Astrocyte (in vitro differentiated cells and primary cell): ENCODE measurements at regions not wholly inside any gene's neighbourhood (a gene's known extent, or its start where the extent isn't known, plus 50 kb on each side); places are given as distances from the start of the nearest gene placed in this dataset.

Experiments used
- EZH2 ChIP-seq: IDR thresholded peaks from 2 replicates; pipeline ENCODE4 v1.6.1; 2012; ENCODE audit warnings: mild to moderate bottlenecking, low read length, inconsistent platforms; ENCODE audit not compliant: insufficient read depth
- TF ChIP-seq, protein P1 (sequence below): IDR thresholded peaks from 2 replicates; pipeline ENCODE4 v1.5.1; 2011; ENCODE audit warnings: low read depth, mild to moderate bottlenecking, inconsistent platforms, low read length, moderate library complexity; ENCODE audit not compliant: insufficient read depth

DNA sequence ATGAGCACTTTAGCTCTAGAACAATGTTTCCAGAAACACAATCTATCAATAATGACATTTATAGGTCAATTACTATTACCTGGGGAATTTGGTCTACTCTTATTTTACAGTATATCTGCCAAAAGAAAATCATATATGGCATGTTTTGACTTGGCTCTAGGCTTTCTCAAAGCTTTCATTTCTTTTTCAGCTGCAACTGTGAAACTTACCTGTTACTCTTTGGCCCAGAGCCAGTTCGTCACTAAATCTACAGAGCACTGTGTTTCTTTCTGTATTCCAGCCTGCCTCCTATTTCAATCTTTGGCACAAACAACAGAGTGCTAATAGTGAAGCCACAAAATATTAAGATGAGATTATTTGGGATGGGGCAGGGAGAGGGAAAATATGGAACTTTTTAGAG is 76.0 kb downstream of the P2RY1 start:
- TF ChIP-seq, protein P1, sequence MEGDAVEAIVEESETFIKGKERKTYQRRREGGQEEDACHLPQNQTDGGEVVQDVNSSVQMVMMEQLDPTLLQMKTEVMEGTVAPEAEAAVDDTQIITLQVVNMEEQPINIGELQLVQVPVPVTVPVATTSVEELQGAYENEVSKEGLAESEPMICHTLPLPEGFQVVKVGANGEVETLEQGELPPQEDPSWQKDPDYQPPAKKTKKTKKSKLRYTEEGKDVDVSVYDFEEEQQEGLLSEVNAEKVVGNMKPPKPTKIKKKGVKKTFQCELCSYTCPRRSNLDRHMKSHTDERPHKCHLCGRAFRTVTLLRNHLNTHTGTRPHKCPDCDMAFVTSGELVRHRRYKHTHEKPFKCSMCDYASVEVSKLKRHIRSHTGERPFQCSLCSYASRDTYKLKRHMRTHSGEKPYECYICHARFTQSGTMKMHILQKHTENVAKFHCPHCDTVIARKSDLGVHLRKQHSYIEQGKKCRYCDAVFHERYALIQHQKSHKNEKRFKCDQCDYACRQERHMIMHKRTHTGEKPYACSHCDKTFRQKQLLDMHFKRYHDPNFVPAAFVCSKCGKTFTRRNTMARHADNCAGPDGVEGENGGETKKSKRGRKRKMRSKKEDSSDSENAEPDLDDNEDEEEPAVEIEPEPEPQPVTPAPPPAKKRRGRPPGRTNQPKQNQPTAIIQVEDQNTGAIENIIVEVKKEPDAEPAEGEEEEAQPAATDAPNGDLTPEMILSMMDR: no peak
- TF ChIP-seq EZH2: no peak
